H54 (cell line): ENCODE measurements at regions not wholly inside any gene's neighbourhood (a gene's known extent, or its start where the extent isn't known, plus 50 kb on each side); places are given as distances from the start of the nearest gene placed in this dataset.
"Not testable (repeated sequence)": the region's sequence is repeated elsewhere in the genome, so short reads cannot be mapped to it uniquely, and the experiment has no call there.

Experiments used
- DNase-seq: peaks from one replicate; pipeline ENCODE4 v3.0.0; 2011; ENCODE audit warnings: low spot score, mixed read lengths; ENCODE audit not compliant: insufficient read length
- FAIRE-seq: peaks from 3 replicates; lab custom pipeline; 2011; peaks lifted over from hg19 to GRCh38; lab: Jason Lieb, UNC
- POLR2A ChIP-seq: IDR thresholded peaks from 2 replicates; pipeline ENCODE4 v1.6.1; 2011; ENCODE audit warnings: low read depth, mild to moderate bottlenecking, low read length

DNA sequence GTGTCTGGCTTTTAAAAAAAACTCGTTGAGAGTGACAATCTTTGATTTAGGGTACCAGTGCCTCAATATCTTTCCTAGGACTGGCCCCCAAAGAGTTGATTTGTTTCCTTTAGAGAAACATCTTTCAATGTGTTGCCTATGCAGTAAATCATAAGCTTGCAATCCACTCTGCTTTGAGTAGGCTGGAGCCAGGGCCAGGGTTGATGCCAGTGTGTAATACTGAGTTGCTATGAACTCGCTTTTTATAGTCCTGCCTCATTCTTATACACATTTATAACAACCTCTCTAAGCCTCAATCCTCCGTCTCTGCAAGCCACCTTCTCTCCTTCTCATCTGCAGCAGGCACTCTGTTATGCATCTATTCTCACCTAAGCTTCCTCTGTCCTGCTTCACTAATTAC lies 674.9 kb upstream of the POM121L12 start:
- FAIRE-seq (no peak), DNase-seq (no peak)
- TF ChIP-seq POLR2A = no peak

DNA sequence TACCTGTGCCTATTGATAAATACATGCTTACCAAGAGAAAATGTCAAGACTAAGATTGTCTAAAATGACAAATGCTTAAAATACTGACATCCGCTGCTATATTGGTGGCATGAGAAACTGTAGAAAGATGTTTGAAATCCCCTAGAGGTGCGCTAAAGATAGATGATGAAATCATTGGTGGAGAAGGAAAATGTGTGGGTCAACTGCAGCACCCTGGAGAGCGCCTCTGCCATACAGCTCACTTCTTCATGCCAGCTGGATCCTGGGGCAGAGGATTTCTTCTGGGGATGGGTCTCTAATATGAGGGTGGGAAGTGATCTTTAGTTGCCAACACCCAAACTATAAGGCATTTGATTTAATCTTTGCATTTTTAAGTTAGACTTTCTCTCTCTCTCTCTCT lies 680.4 kb upstream of the POM121L12 start:
- FAIRE-seq (no peak), DNase-seq (peak; percentile 12)
- no peak for TF ChIP-seq POLR2A

DNA sequence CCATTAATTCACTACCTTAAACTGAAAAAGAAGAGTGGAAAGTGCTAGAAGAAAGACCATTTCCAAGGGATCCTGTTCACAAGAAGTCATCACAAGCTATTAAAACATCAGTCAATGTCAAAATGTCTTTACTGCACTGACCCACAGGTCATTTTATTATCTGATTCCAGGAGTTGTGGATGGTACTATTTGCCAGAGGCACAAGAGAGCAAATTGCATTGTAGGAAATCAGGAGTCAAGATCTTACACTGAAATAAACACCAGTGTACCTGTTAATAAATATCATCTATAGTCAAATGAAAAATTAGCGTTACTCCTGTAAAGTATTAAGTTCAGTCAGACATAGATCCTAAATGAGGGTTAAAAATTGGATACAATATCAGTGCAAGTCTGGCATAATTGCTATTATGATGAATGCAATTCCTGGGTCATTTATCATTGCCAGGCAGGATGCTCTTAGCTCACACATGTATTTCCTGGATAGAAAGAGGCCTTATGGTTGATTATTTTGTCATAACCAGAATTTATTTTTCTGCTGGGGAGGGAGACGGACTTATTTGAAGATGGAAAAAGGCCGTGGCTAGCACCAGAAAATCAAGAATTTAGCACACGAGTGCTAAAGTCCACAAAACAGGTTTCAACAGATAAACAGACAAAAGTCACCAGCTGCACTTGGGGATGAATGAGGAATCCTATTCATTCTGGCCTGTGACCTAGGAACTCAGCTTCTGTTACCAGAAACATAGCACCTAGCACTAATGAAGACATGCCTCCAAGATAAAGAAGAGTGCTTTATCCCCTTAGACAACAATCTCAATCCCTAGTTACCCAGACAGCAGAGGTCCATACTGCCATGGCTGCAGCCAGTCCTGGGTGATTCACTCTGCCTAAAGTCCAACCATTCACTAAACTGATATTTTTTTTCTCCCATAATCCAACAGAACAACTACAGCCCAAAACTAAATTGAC lies 683.1 kb upstream of the POM121L12 start:
- no peak for TF ChIP-seq POLR2A
- FAIRE-seq (no peak), DNase-seq (no peak)

DNA sequence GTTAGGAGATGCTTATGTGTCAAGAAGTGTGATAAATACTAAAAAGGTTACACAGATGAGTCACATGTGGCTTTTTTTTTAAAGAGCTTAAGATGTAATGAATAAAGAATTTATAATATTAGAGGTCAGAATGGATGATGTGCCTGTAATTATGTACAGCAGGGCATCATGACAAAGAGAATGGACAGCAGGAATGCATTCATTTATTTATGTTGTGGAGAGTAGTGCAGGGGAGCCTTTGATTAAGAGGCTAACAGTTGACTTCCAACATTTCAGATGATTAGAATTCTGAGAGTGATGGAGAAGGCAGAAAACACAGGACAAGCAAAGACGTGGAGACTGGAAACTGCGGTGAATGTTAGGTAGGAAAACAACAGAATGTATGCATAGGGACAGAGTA lies 691.4 kb upstream of the POM121L12 start:
- no peak for FAIRE-seq
- no peak for DNase-seq
- no peak for TF ChIP-seq POLR2A

DNA sequence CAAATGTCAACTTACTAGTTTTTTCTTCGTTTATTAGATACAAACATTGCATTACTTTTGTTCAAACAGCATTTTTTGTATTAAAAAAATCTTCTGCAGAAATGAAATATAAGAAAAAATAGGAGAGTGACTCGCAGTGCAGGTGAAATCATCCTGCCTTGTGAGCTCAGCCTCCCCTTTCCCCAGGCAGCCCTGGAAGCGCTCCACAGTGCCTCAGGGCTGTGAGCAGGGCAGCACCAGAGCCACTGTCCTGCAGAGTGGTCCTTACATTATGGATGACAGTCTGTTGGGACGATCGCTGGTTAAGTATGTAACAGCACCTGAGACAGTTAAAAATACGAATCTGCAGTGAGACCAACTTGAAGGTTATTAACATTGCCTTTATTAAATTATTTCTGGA lies 695.4 kb upstream of the POM121L12 start:
- no peak for TF ChIP-seq POLR2A

DNA sequence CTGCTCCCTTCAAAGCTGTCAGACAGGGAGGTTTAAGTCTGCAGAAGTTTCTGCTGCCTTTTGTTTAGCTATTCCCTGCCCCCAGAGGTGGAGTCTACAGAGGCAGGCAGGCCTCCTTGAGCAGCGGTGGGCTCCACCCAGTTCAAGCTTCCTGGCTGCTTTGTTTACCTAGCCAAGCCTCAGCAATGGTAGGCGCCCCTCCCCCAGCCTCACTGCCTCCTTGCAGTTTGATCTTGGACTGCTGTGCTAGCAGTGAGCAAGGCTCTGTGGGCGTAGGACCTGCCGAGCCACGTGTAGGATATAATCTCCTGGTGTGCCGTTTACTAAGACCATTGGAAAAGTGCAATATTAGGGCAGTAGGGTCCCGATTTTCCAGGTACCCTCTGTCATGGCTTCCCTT lies 707.1 kb upstream of the POM121L12 start:
- DNase-seq, FAIRE-seq: not testable (repeated sequence)

More for the DNA sequence above, 695.4 kb upstream of the POM121L12 start:
- FAIRE-seq = no peak
- no peak for DNase-seq

DNA sequence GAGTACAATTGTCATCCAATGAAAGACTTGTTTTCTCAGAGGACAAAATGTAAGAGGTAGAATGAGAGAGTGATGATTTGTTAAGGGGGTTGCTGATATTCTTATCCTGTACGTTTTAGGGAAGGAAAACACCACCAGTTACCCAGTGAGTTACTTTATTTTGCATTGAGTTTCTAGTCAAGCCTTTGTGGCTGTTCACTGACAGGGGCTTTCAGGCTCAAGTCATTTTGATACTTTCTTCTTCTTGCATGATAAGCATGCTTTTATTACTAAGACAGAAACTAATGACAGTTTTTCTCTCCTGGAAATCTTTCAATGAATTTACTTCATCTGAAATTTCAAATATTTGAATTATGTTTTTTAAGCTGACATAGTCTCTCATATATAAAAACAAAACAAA lies 710.2 kb upstream of the POM121L12 start:
- no peak for TF ChIP-seq POLR2A
- no peak for DNase-seq
- FAIRE-seq = no peak

DNA sequence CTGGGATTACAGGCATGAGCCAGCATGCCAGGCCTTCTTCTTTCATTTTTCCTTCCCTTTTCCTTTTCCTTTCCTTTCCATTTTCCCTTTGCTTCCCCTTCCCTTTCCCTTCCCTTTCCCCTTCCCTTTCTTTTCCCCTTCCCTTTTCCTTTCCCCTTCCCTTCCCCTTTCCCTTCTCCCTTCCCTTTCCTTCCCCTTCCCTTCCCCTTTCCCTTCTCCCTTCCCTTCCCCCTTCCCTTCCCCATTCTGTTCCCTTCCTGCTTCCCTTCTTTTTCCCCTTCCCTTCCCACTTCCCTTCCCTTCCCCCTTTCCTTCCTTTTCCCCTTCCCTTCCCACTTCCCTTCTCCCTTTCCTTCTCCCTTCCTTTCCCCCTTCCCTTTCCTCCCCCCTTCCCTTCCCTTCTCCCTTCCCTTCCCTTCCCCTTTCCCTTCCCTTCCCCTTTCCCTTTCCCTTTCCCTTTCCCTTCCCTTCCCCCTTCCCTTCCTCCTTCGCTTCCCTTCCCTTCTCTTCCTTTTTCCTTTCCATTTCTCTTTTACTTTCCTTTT lies 712.2 kb upstream of the POM121L12 start:
- no peak for DNase-seq
- no peak for TF ChIP-seq POLR2A
- no peak for FAIRE-seq

DNA sequence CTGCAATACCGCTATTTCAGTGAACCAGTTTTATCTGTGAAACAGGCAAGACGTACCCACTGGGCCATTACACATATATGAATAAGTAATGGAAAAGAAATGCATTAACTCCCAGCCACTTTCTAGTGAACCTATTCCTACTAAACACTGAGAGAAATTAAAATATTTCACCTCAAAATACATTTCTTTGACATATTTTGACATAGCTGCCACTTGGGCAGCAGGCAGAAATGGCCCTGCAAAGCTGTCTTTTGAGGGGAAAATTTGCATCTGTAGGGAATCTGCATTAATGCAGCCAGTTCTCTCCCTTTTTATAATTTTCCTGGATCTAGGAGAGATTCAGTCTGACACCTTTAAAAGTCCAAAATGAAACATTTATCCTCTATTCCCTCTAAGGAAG lies 714.8 kb upstream of the POM121L12 start:
- TF ChIP-seq POLR2A = no peak
- no peak for FAIRE-seq
- DNase-seq = no peak

DNA sequence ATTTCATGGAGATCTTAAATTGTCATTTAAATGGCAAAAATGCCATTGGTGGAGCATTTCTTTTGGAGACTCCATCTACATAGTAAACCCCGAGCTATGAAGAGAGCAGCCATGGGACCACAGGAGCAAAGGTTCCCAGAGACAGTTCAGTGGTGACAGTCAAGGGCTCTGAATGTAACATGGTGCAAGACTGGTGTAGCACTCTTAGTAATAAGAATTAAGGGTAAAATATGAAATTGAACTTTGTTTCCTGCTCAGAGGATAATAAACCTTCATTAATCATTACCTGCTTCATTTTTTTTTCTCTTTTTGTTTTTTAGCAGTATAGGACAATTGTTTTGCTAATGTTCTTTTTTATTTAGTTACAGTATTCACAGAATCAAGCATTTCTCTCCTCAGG lies 717.5 kb upstream of the POM121L12 start:
- DNase-seq = no peak
- FAIRE-seq = peak; percentile 11
- no peak for TF ChIP-seq POLR2A

DNA sequence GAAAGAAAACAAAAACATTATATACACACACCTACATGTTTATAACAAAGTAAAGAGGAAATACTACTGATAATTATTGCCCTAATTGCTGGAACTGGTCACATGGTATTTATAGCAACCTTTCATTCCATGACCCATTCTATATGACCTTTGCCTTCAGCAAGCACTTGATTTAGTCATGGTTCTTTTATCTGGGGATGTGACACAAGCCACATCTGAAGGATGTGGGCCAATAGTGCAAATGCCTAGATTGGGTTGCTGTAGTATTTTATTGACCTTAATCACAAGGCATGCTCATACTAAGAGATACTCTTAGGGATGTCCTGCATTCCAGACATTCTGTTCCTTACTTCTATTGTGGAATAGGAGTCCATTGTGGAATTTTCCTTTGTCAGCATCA lies 723.5 kb upstream of the POM121L12 start:
- no peak for TF ChIP-seq POLR2A
- no peak for DNase-seq
- no peak for FAIRE-seq

DNA sequence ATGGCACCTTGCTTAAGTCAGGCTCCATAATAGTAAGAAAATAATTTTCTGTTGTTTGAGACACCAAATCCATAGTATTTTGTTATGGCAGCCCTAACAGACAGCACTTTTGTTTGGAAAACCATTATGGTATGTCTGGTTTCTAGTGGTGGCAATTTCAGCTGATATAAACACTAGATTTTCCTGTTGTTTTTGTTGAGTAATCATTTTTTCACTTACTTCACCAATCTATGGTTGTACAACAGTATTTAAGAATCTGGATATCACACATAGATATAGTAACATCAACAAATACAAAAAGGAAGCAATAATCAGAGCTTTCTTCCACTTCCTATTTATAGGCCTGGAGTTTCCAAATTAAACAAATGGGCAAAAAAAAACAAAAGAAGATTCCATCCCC lies 725.8 kb upstream of the POM121L12 start:
- DNase-seq = no peak
- TF ChIP-seq POLR2A = no peak
- FAIRE-seq = no peak

DNA sequence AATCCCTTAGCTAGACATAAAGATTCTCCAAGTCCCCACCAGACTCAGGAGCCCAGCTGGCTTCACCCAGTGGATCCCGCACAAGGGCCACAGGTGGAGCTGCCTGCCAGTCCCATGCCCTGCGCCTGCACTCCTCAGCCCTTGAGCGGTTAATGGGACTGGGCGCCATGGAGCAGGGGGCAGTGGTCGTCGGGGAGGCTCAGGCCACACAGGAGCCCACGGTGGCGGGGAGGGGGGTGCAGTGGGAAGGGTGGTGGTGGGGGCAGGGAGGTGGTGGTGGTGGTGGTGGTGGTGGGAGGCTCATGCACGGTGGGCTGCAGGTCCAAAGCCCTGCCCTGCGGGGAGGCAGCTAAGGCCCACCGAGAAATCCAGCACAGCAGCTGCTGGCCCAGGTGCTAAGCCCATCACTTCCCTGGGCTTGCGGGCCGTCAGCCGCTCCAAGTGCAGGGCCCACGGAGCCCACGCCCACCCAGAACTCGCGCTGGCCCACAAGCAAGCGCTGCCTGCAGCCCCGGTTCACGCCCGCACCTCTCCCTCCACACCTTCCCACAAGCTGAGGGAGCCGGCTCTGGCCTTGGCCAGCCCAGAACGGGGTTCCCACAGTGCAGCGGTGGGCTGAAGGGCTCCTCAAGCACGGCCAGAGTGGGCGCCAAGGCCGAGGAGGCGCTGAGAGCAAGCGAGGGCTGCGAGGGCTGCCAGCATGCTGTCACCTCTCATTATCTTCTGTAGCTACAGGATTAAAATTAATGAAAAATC lies 732.5 kb upstream of the POM121L12 start:
- no peak for TF ChIP-seq POLR2A
- FAIRE-seq (no peak), DNase-seq (no peak)

DNA sequence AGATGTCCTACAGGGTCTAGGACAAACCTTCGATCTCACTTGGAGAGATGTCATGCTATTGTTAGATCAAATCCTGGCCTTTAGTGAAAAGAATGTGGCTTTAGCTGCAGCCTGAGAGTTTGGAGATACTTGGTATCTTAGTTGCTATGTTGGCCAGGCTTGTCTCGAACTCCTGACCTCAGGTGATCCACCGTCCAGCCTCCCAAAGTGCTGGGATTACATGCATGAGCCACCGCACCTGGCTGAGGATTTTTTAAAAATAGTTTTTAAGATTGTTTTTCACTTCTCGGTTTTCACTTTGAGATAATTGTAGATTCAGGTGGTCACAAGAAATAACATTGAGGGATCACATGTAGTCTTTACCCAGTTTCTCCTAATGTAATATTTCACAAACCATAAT lies 738.3 kb upstream of the POM121L12 start:
- no peak for TF ChIP-seq POLR2A
- DNase-seq = no peak
- no peak for FAIRE-seq
